ENCODE measurements at regions not wholly inside any gene's neighbourhood (a gene's known extent, or its start where the extent isn't known, plus 50 kb on each side); places are given as distances from the start of the nearest gene placed in this dataset.

DNA sequence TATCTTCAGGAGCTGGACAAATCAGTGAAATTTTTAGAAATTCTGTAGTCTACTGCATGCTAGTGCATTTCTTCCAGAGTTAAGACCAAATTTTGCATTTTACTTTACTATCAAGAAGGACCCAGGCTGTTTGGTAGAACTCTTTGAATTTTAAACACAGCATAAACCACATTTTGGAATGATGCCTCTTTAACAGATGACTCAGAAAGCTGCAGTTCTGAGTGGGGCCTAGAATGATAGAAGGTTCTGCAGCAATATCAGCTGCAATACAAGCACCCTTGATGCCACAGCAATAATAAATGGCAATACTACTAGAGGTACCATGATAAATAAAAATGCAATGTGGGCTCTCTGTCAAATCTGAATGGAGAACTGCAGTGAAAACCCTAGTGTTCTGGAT lies 198.7 kb downstream of the TMA16 start:
- H3K23ac ChIP-seq (ENCODE audit: insufficient read length): no peak overlapping the region
- no peak overlapping the region for H2AK5ac ChIP-seq (ENCODE audit: low read depth, low read length)
- H3K18ac ChIP-seq (ENCODE audit: extremely low read depth, low read length): no peak overlapping the region
- H3K79me1 ChIP-seq (ENCODE audit: low read depth, low read length): no peaks in the 10 kb centered on the region
- no peak overlapping the region for H3K56ac ChIP-seq (replicated peaks; ENCODE audit: insufficient read length, low read depth, low read length)
- FAIRE-seq (no peak), DNase-seq (ENCODE audit: low read depth in 1 of 2, low spot score in 2 of 2) (no peak)
- H2BK120ac ChIP-seq (replicated peaks; ENCODE audit: low read depth, low read length): no peak overlapping the region
- H2BK5ac ChIP-seq (ENCODE audit: low read depth, low read length): no peak overlapping the region
- H3K23me2 ChIP-seq (ENCODE audit: low read depth, low read length): no peaks in the 10 kb centered on the region
- no peaks in the 10 kb centered on the region for H3K4me1 ChIP-seq (replicated peaks in 1 of 4; ENCODE audit: control insufficient read depth in 3 of 4, insufficient read depth in 4 of 4, low read length in 3 of 4)
- H4K20me1 ChIP-seq (replicated peaks in 1 of 2; ENCODE audit: control insufficient read depth in 1 of 2, insufficient read depth in 2 of 2, low read length in 2 of 2): no peaks in the 10 kb centered on the region
- no peak overlapping the region for H4K5ac ChIP-seq (ENCODE audit: insufficient read length, low read depth, low read length)
- POLR2A ChIA-PET (ENCODE audit: partially characterized antibody): no interaction called here
- peaks cover 0 to 4% of the 10 kb centered on the region in 2 experiments; a peak in 1 of 4 replicates for H3K9me3 ChIP-seq (ENCODE audit: insufficient read depth in 2 of 2, low read depth in 1 of 2, low read length in 1 of 2)
- no peak overlapping the region for H3K14ac ChIP-seq (ENCODE audit: insufficient read length)
- H3K27ac ChIP-seq (ENCODE audit: low read depth, low read length): no peak overlapping the region
- no peak overlapping the region for H4K8ac ChIP-seq (ENCODE audit: extremely low read depth, insufficient read depth, low read length)
- CTCF ChIA-PET (ENCODE audit: partially characterized antibody): interaction anchor here (0.6 to 7.4 kb wide), 4 partner anchors 11 to 138 kb away, joined by 3 to 41 read pairs (median 4); no protein-coding TSS in a partner anchor
- H4K91ac ChIP-seq (replicated peaks; ENCODE audit: insufficient read length, low read length): no peak overlapping the region
- H3K79me2 ChIP-seq (ENCODE audit: control insufficient read depth in 1 of 2, insufficient read depth in 2 of 2, low read length in 2 of 2): no peaks in the 10 kb centered on the region
- H3K27me3 ChIP-seq (replicated peaks in 1 of 4; ENCODE audit: control insufficient read depth in 3 of 4, extremely low read depth in 1 of 4, insufficient read depth in 3 of 4, low read length in 3 of 4): no peaks in the 10 kb centered on the region
- H2BK15ac ChIP-seq (ENCODE audit: low read length): no peak overlapping the region
- H2AFZ ChIP-seq (ENCODE audit: low read length): no peak overlapping the region
- H3K4ac ChIP-seq (replicated peaks; ENCODE audit: insufficient read length, low read depth, low read length): no peak overlapping the region
- H3K36me3 ChIP-seq (ENCODE audit: control insufficient read depth in 2 of 4, insufficient read depth in 4 of 4, low read length in 3 of 4): no peaks in the 10 kb centered on the region
- no peak overlapping the region for H2BK12ac ChIP-seq (ENCODE audit: low read depth, low read length)
- no peak overlapping the region for H3K4me2 ChIP-seq (ENCODE audit: insufficient read depth in 1 of 2, low read depth in 2 of 2, low read length in 2 of 2)
- H3K4me3 ChIP-seq (ENCODE audit: extremely low read depth in 1 of 4, insufficient read depth in 2 of 4, low read depth in 3 of 4, low read length in 4 of 4): no peak overlapping the region
- H2BK20ac ChIP-seq (ENCODE audit: low read length): no peak overlapping the region
- no peak overlapping the region for H3K9ac ChIP-seq (replicated peaks in 1 of 4; ENCODE audit: extremely low read depth in 1 of 4, low read depth in 3 of 4, low read length in 3 of 4)
- TF ChIP-seq EGR1 (IDR thresholded peaks at IDR 0.05; ENCODE audit: borderline replicate concordance, low read depth, low read length) (no peak), KDM4A (IDR thresholded peaks at IDR 0.05; ENCODE audit: low read depth, low read length, severe bottlenecking) (no peak), BRCA1 (IDR thresholded peaks at IDR 0.05; ENCODE audit: low read depth, low read length) (no peak), CBX8 (IDR thresholded peaks at IDR 0.05; ENCODE audit: borderline replicate concordance, low read depth, low read length) (no peak), SIN3A (conservative IDR thresholded peaks at IDR 0.05 in 1 of 2, IDR thresholded peaks at IDR 0.05 in 1 of 2; ENCODE audit: low read depth in 1 of 2, low read length in 2 of 2) (no peak), TEAD4 (IDR thresholded peaks at IDR 0.05; ENCODE audit: low read depth, low read length) (no peak), TBP (IDR thresholded peaks at IDR 0.05; ENCODE audit: low read depth, low read length) (no peak), RBBP5 (IDR thresholded peaks at IDR 0.05; ENCODE audit: borderline replicate concordance, low read depth, low read length) (no peak), SP1 (IDR thresholded peaks at IDR 0.05; ENCODE audit: low read depth, low read length) (no peak), GABPA (IDR thresholded peaks at IDR 0.05; ENCODE audit: borderline replicate concordance, insufficient read depth, low read length) (no peak), CHD2 (IDR thresholded peaks at IDR 0.05; ENCODE audit: low read length) (no peak)
- TF ChIP-seq, protein P1, sequence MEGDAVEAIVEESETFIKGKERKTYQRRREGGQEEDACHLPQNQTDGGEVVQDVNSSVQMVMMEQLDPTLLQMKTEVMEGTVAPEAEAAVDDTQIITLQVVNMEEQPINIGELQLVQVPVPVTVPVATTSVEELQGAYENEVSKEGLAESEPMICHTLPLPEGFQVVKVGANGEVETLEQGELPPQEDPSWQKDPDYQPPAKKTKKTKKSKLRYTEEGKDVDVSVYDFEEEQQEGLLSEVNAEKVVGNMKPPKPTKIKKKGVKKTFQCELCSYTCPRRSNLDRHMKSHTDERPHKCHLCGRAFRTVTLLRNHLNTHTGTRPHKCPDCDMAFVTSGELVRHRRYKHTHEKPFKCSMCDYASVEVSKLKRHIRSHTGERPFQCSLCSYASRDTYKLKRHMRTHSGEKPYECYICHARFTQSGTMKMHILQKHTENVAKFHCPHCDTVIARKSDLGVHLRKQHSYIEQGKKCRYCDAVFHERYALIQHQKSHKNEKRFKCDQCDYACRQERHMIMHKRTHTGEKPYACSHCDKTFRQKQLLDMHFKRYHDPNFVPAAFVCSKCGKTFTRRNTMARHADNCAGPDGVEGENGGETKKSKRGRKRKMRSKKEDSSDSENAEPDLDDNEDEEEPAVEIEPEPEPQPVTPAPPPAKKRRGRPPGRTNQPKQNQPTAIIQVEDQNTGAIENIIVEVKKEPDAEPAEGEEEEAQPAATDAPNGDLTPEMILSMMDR (IDR thresholded peaks at IDR 0.05; ENCODE audit: control extremely low read depth in 1 of 3, insufficient read depth in 1 of 3, low read depth in 1 of 3, low read length in 3 of 3): no peak
- TF ChIP-seq, protein P2, sequence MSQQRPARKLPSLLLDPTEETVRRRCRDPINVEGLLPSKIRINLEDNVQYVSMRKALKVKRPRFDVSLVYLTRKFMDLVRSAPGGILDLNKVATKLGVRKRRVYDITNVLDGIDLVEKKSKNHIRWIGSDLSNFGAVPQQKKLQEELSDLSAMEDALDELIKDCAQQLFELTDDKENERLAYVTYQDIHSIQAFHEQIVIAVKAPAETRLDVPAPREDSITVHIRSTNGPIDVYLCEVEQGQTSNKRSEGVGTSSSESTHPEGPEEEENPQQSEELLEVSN (IDR thresholded peaks at IDR 0.05): no peak

Measured in H1 (cell line).